ENCODE measurements at regions not wholly inside any gene's neighbourhood (a gene's known extent, or its start where the extent isn't known, plus 50 kb on each side); places are given as distances from the start of the nearest gene placed in this dataset.

DNA sequence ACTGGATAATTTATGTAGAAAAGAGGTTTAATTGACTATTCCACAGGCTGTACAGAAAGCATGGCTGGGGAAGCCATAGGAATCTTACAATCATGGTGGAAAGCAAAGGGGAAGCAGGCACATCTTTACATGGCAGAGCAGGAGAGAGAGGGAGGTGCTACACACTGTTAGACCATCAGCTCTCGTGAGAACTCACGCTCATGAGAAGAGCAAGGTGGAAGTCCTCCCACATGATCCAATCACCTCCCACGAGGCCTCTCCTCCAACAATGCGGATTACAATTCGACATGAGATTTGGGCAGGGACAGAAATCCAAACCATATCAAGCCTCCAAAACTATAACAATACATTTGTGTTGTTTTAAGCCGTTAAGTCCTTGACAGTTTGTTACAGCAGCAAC, 257.1 kb upstream of the KCNG1 start:
- no peaks in the 10 kb centered on the region for H3K9me2 ChIP-seq
- H2AFZ ChIP-seq (ENCODE audit: low read depth), result no peak overlapping the region
- H3K27ac ChIP-seq (ENCODE audit: low read depth in 2 of 2, low read length in 1 of 2), result no peak overlapping the region
- 65% methylated on average over 6 of the region's 6 CpGs for WGBS (ENCODE audit: low lambda C conversion rate)
- no peak overlapping the region for H3K4me2 ChIP-seq
- H3K4me1 ChIP-seq (ENCODE audit: control insufficient read depth in 1 of 2, insufficient read depth in 2 of 2, low read depth in 1 of 2, low read length in 1 of 2), result peaks cover 0 to 3% of the 10 kb centered on the region in 2 experiments; a peak in 1 of 4 replicates
- H3K4me3 ChIP-seq (ENCODE audit: low read depth in 2 of 2, low read length in 1 of 2), result no peak overlapping the region
- ChIA-PET POLR2A (interaction anchor here (0.5 kb wide), 1 partner anchor 26 kb away, joined by 3 read pairs; no protein-coding TSS in a partner anchor), CTCF (interaction anchor here (1.2 to 1.3 kb wide), 2 partner anchors 264 to 299 kb away, joined by 3 to 6 read pairs; no protein-coding TSS in a partner anchor)
- no peaks in the 10 kb centered on the region for H3K36me3 ChIP-seq (replicated peaks in 1 of 2; ENCODE audit: control insufficient read depth in 1 of 2, insufficient read depth in 2 of 2, low read length in 1 of 2)
- no peaks in the 10 kb centered on the region for H3K79me2 ChIP-seq (ENCODE audit: insufficient read depth)
- no peak overlapping the region for H3K9ac ChIP-seq
- 0 out of 2 replicates have a peak, but pooled peaks cover 3% of the 10 kb centered on the region for H3K27me3 ChIP-seq (ENCODE audit: insufficient read depth)
- no peaks in the 10 kb centered on the region for H3K9me3 ChIP-seq
- TF ChIP-seq TCF12 (IDR thresholded peaks at IDR 0.05) (no peak), FOXJ3 (CRISPR knock-in tag; IDR thresholded peaks at IDR 0.05) (no peak), TEAD4 (IDR thresholded peaks at IDR 0.05; ENCODE audit: borderline replicate concordance, insufficient read depth) (no peak), GATA2 (CRISPR knock-in tag; IDR thresholded peaks at IDR 0.05) (no peak), EZH2phosphoT487 (IDR thresholded peaks at IDR 0.05; ENCODE audit: borderline replicate concordance, low read depth) (no peak), RXRA (IDR thresholded peaks at IDR 0.05; ENCODE audit: borderline replicate concordance, low read depth) (no peak), JUND (IDR thresholded peaks at IDR 0.05) (no peak), MEF2A (IDR thresholded peaks at IDR 0.05; ENCODE audit: borderline replicate concordance, low read depth) (no peak), GABPA (IDR thresholded peaks at IDR 0.05; ENCODE audit: low read depth) (no peak), USF2 (IDR thresholded peaks at IDR 0.05; ENCODE audit: borderline replicate concordance, low read depth, low read length) (no peak), NRF1 (IDR thresholded peaks at IDR 0.05; ENCODE audit: low read depth, low read length) (no peak), RAD21 (IDR thresholded peaks at IDR 0.05; ENCODE audit: low read length) (no peak), NFIC (IDR thresholded peaks at IDR 0.05; ENCODE audit: borderline replicate concordance) (no peak), CTCF (IDR thresholded peaks at IDR 0.05) (no peak)
- TF ChIP-seq, protein P1, sequence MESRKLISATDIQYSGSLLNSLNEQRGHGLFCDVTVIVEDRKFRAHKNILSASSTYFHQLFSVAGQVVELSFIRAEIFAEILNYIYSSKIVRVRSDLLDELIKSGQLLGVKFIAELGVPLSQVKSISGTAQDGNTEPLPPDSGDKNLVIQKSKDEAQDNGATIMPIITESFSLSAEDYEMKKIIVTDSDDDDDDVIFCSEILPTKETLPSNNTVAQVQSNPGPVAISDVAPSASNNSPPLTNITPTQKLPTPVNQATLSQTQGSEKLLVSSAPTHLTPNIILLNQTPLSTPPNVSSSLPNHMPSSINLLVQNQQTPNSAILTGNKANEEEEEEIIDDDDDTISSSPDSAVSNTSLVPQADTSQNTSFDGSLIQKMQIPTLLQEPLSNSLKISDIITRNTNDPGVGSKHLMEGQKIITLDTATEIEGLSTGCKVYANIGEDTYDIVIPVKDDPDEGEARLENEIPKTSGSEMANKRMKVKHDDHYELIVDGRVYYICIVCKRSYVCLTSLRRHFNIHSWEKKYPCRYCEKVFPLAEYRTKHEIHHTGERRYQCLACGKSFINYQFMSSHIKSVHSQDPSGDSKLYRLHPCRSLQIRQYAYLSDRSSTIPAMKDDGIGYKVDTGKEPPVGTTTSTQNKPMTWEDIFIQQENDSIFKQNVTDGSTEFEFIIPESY (IDR thresholded peaks at IDR 0.05; ENCODE audit: borderline replicate concordance, low read depth), result no peak
- no peaks in the 10 kb centered on the region for H4K20me1 ChIP-seq (ENCODE audit: insufficient read depth)
- H3F3A ChIP-seq (replicated peaks; ENCODE audit: insufficient read depth), result no peaks in the 10 kb centered on the region
- DNase-seq, result no peak

Measured in SK-N-SH (cell line).